Activated gamma-delta T cell treated with Interleukin-2 at 50 U/mL for 16 hours (primary cell): ENCODE measurements at regions not wholly inside any gene's neighbourhood (a gene's known extent, or its start where the extent isn't known, plus 50 kb on each side); places are given as distances from the start of the nearest gene placed in this dataset.

ENCODE experiments used
- DNase-seq: peaks from one replicate; pipeline ENCODE4 v3.0.0-alpha.2; 2020

DNA sequence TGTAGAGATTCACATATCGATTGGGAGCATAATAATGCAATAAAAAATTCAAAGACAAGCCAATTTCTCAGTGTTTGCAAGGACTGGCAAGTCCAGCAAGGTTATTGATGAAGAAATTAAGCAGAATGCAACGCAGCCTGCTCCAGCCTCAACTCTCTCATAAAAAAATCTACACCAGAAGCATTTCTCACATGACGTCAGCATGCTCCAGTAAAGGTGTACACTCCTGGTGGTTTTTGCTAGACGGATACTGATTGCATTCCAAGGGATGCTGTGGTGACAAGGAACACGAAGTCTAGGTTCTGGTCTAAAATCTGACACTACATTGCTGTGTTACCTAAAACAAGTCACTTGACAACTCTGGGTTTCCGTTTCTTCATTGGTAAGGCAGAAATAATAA lies 131.9 kb upstream of the PRNP start:
- no peak for DNase-seq

DNA sequence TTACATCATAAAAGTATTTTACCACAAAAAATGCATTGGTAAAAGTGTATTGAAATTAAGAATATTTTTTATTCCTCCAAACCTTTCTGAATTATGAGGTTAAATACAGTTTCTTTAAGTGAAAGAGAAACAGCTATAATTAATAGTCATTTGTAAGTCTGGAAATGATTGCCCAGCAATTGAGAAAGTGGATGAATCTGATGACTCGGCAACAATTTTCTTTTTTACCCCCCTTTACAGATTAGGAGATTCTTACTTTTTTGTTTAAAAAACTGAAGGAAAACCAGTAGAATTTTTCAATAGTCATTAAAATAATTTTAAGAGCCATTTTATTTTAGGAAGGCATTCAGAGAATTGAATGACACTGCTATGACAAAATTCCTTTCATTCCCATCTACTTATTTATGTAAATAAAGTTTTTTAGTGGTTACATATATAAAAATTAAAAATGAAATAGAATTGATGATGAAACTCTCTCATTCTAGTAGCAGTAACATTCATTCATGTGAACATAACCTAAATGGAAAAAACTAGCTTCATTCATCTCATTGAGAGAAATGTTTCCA lies 134.1 kb upstream of the PRNP start:
- no peak for DNase-seq

DNA sequence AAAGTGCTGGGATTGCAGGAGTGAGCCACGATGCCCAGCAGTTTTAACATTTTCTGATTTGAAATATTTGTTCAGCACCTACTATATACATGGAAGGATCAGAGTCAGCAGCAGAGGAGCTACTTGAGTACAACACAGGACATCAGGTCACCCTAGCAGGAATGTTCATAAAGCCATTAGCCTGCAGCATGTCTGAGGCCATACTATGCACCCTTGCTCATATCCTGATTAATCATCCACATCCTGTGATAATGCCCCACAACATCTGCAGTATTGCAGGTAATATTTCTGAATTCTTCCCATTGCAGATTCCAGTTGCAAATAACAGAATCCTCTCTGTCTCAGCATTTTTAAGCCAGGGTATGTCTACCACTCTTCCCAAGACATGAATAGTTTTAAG lies 135.5 kb upstream of the PRNP start:
- no peak for DNase-seq

- DNase-seq: no peak
These were observed 136.5 kb upstream of the PRNP start for GRCh38 chr20:4549711-4550259.

GRCh38 chr20:4548552-4548951 lies 137.7 kb upstream of the PRNP start:
- DNase-seq: no peak

GRCh38 chr20:4546786-4547185 lies 139.5 kb upstream of the PRNP start:
- DNase-seq: no peak

- no peak for DNase-seq
These were observed 139.9 kb upstream of the PRNP start for GRCh38 chr20:4546342-4546741.

GRCh38 chr20:4545526-4545925 lies 140.7 kb upstream of the PRNP start:
- no peak for DNase-seq

- no peak for DNase-seq
These were observed 141.5 kb upstream of the PRNP start for GRCh38 chr20:4544765-4545164.

- DNase-seq: no peak
These were observed 144.0 kb upstream of the PRNP start for GRCh38 chr20:4542270-4542669.

GRCh38 chr20:4534315-4534714 lies 151.9 kb upstream of the PRNP start:
- DNase-seq: no peak

DNA sequence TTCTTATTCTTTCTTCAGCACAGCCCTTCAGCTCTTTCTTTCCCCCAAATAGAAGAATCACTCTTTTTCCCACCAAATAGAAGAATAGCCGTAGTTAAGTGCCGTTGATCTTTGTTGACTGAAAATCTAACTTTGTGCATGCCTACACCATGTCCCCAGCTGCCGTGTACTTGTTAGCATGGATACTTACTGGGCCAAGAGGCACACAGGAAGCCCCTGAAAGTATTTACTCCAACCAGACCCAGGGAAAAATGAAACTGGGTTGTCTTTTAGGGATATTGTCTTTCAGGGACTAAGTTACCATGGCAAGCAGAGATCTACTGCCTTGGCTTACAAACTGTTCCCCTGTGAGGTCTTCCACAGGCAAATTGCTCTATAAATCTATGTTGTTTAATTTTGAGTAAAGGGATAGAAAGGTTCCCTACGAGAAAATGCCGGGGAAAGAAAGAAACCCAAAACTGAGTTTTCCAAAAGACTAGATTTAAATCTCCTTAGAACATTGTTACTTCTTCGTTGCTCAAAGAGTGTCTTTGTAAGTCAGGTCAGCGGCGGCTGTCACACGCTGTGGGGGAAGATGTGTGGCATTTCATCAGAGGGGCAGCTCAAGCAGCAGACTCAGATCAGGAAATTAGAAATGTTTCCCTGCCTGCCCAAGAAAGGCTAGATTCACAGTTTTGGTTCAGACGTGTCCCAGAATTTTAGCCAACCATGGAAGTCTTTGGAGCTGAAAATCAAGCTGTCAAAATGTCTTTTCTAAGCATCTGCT lies 152.7 kb upstream of the PRNP start:
- DNase-seq: no peak

DNA sequence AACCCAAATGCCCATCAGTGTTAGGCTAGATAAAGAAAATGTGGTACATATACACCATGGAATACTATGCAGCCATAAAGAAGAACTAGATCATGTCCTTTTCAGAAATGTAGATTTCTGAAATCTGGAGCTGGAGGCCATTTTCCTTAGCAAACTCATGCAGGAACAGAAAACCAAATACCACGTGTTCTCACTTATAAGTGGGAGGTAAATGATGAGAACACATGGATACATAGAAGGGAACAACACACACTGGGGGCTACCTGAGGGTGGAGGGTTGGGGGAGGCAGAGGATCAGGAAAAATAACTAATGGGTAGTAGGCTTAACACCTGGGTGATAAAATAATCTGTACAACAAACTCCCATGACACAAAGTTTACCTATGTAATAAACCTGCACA lies 153.5 kb upstream of the PRNP start:
- no peak for DNase-seq

- DNase-seq: no peak
These were observed 161.5 kb upstream of the PRNP start for GRCh38 chr20:4524792-4525191.

- no peak for DNase-seq
These were observed 161.9 kb upstream of the PRNP start for GRCh38 chr20:4524307-4524706.

- DNase-seq: no peak
These were observed 163.9 kb upstream of the PRNP start for GRCh38 chr20:4522310-4522709.

DNA sequence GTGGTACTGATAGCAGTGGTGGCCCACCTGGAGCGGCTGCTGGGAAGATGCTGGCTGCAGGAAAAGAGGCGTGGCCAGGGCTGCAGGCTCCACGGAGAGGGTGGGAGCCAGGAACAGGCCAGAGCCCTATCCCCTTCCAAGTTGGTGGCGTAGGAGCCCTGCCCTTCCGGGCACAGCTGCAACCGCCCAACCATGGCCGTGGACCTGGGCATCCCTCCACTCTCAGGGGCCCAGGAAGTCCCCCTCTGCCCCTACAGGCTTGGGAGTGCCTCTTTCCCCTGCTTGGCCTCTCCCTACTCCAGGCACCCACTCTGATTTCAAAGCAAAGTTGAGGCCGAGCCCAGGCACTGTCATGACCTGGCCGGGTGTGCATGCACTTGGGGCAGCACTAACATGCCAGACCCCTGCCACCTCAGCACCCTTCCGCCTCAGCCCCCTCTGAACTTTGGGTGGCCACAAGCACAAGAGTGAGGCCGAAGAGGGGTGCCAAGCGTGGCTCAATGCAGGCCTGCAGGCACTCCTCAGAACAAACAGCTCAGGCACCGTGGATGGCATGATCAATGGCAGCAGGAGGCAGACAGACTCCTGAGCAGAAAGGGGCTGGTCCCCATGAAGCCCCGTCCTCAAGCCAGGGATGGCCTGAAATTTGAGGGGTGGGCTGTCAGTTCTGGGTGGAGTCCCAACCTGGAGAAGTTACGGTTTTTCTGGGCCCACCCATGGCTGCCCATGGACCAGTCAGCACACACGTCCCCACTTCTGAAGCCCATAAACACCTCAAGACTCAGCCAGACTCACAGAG lies 164.9 kb upstream of the PRNP start:
- no peak for DNase-seq

GRCh38 chr20:4519534-4519933 lies 166.7 kb upstream of the PRNP start:
- no peak for DNase-seq

DNA sequence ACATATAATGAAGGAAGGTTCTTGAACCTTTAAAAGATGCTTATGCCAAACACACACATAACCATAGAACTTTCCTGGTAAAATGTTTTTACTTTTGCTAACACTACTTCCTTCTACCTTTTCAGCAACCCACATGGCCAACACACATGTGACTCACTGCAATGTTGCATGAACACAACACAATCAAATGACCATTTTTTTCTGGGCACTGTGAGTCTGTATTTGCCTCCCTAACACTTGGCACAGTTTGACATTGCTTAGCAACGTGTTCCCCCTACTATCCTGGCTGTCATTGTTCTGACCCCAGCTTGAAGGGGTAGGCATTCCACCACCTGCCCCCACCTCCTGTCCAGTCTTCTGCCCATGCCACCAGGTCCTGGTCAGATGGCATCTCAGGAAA lies 169.4 kb upstream of the PRNP start:
- DNase-seq: no peak

DNA sequence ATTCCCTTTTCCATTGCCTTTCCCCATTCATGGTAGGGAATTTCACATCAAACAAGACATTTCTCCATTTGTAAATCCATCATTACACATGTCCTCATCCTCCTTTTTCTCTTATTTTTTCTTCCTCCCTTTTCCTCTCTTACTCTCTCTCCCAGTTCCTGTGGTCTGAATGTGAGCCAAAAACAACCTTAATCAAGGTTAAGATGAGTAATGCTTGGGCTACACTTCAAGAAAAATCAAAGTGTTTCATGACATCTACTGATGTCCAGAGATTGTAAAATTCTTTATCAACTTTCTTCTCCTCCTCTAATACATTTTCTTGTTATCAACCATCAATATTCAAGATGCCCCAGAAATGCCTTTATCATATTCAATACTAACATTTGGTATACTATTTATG lies 172.5 kb upstream of the PRNP start:
- no peak for DNase-seq

DNA sequence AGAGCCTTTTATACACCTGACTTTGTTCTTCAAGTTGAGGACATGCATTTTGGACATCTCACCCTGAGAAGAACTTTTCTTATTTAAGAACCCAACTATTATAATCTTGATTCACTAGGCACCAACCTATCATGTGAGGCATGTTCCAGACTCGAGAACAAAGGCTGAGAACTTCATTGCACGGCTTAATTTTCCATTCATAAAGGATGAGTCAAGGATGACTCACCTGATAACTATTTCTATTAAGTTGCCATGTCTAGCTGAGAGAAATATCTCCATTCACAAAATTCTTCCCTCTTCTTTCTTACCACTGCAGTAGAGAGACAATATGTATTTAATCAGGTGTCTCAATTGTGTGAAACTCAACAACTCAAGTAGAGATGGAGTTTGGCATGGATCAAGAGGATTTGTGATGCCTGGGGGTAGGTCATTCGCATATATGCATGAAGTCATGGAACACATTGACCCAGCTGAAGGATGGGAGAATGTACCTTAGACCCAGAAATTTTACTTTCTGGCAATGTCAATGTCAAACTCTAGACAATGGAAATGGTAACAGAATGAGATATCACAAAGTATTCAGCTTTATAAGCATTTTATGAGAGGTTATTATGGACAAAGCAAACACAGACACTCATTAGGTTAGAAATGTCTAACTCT lies 173.2 kb upstream of the PRNP start:
- no peak for DNase-seq

GRCh38 chr20:4511776-4512175 lies 174.5 kb upstream of the PRNP start:
- no peak for DNase-seq

- DNase-seq: no peak
These were observed 176.3 kb upstream of the PRNP start for GRCh38 chr20:4509825-4510522.
